22Rv1 (cell line): ENCODE measurements at regions not wholly inside any gene's neighbourhood (a gene's known extent, or its start where the extent isn't known, plus 50 kb on each side); places are given as distances from the start of the nearest gene placed in this dataset.

Source experiments
- CTCF ChIP-seq: fragments of 450-650 bp; IDR thresholded peaks from 2 replicates; pipeline ENCODE4 v1.5.1; 2017; ENCODE audit warnings: mild to moderate bottlenecking
- ZFX ChIP-seq: fragments of 450-650 bp; IDR thresholded peaks from 2 replicates; pipeline ENCODE4 v1.6.1; 2017; ENCODE audit warnings: antibody characterized with exemption, borderline replicate concordance

- TF ChIP-seq CTCF (no peak), ZFX (no peak)
Measured at GRCh38 chr10:108696792-108697477, 1226.4 kb downstream of the XPNPEP1 start.
